Neuronal stem cell (in vitro differentiated cells): ENCODE measurements at regions not wholly inside any gene's neighbourhood (a gene's known extent, or its start where the extent isn't known, plus 50 kb on each side); places are given as distances from the start of the nearest gene placed in this dataset.

Experiments
- DNase-seq: peaks from one replicate; pipeline ENCODE4 v3.0.0-alpha.2; 2013; ENCODE audit warnings: low spot score
- H2AFZ ChIP-seq: one replicate; pipeline ENCODE4 v1.6.1; 2013; ENCODE audit warnings: mild to moderate bottlenecking, low read length, inconsistent platforms
- H2AK5ac ChIP-seq: 2 replicates; pipeline ENCODE4 v1.6.1; 2013; ENCODE audit warnings: low read depth, mild to moderate bottlenecking, inconsistent platforms, low read length, moderate library complexity, mixed read lengths
- H2BK120ac ChIP-seq: 2 replicates; pipeline ENCODE4 v1.6.1; 2013; ENCODE audit warnings: low read depth, mild to moderate bottlenecking, inconsistent platforms, low read length, moderate library complexity, mixed read lengths
- H2BK12ac ChIP-seq: one replicate; pipeline ENCODE4 v1.6.1; 2013; ENCODE audit warnings: low read length, inconsistent platforms
- H2BK15ac ChIP-seq: 2 replicates; pipeline ENCODE4 v1.6.1; 2013; ENCODE audit warnings: mild to moderate bottlenecking, low read length, inconsistent platforms, mixed read lengths
- H2BK5ac ChIP-seq: one replicate; pipeline ENCODE4 v1.6.1; 2013; ENCODE audit warnings: inconsistent platforms, mild to moderate bottlenecking, low read length, moderate library complexity
- H3K14ac ChIP-seq: one replicate; pipeline ENCODE4 v1.6.1; 2013; ENCODE audit warnings: low read length, inconsistent platforms
- H3K18ac ChIP-seq: 2 replicates; pipeline ENCODE4 v1.6.1; 2013; ENCODE audit warnings: low read length, inconsistent platforms
- H3K23ac ChIP-seq: 2 replicates; pipeline ENCODE4 v1.6.1; 2013; ENCODE audit warnings: low read depth, mild to moderate bottlenecking, mixed read lengths, low read length, inconsistent platforms; ENCODE audit not compliant: poor library complexity
- H3K27ac ChIP-seq: replicated peaks from 3 replicates; pipeline ENCODE4 v1.5.1; 2013; ENCODE audit warnings: low read length, inconsistent platforms
- H3K27me3 ChIP-seq, 3 experiments: 2 replicates each; pipeline ENCODE4 v1.6.1; 2013; ENCODE audit warnings: low read length in 3 of 3, mild to moderate bottlenecking in 2 of 3, inconsistent platforms in 1 of 3, low read depth in 1 of 3, mixed read lengths in 1 of 3, moderate library complexity in 1 of 3; ENCODE audit not compliant: control insufficient read depth in 3 of 3, insufficient read depth in 3 of 3
- H3K36me3 ChIP-seq, 2 donors: replicated peaks in 1 of 2; 2 replicates each; pipeline ENCODE4 v1.6.1; 2013; ENCODE audit warnings: low read length in 2 of 2; ENCODE audit not compliant: control insufficient read depth in 2 of 2, insufficient read depth in 2 of 2
- H3K4ac ChIP-seq: 2 replicates; pipeline ENCODE4 v1.6.1; 2013; ENCODE audit warnings: inconsistent platforms, mild to moderate bottlenecking, low read length, moderate library complexity
- H3K4me1 ChIP-seq, 2 donors: 1 replicate in 1 of 2; 2 replicates in 1 of 2; pipeline ENCODE4 v1.6.1; 2013; ENCODE audit warnings: low read length in 2 of 2, low read depth in 1 of 2; ENCODE audit not compliant: control insufficient read depth in 2 of 2, insufficient read depth in 1 of 2
- H3K4me2 ChIP-seq: one replicate; pipeline ENCODE4 v1.6.1; 2013; ENCODE audit warnings: mild to moderate bottlenecking, low read length, inconsistent platforms; ENCODE audit not compliant: insufficient read depth, poor library complexity, severe bottlenecking
- H3K4me3 ChIP-seq, 2 donors: 2 replicates each; pipeline ENCODE4 v1.5.1; 2013; ENCODE audit warnings: low read length in 2 of 2, mild to moderate bottlenecking in 2 of 2, inconsistent platforms in 1 of 2, moderate library complexity in 1 of 2
- H3K79me1 ChIP-seq: one replicate; pipeline ENCODE4 v1.6.1; 2013; ENCODE audit warnings: low read depth, mild to moderate bottlenecking, inconsistent platforms, low read length, moderate library complexity
- H3K9ac ChIP-seq: one replicate; pipeline ENCODE4 v1.6.1; 2013; ENCODE audit warnings: mild to moderate bottlenecking, low read depth, low read length, inconsistent platforms; ENCODE audit not compliant: poor library complexity
- H3K9me3 ChIP-seq, 2 donors: replicated peaks in 1 of 2; 2 replicates each; pipeline versions ENCODE3 to v1.6.1; 2013; ENCODE audit warnings: low read length in 2 of 2, mild to moderate bottlenecking in 2 of 2, inconsistent platforms in 1 of 2, low read depth in 1 of 2, mixed read lengths in 1 of 2, moderate library complexity in 1 of 2; ENCODE audit not compliant: control insufficient read depth in 2 of 2, insufficient read depth in 1 of 2
- H4K8ac ChIP-seq: one replicate; pipeline ENCODE4 v1.6.1; 2013; ENCODE audit warnings: low read depth, mild to moderate bottlenecking, inconsistent platforms, low read length, moderate library complexity
- H4K91ac ChIP-seq: one replicate; pipeline ENCODE4 v1.6.1; 2013; ENCODE audit warnings: low read length, low read depth, mild to moderate bottlenecking, inconsistent platforms; ENCODE audit not compliant: poor library complexity
- WGBS, 2 donors: extraction: QIAGEN DNeasy Blood & Tissue Kit; methylation state at CpG; one replicate each; pipeline ENCODE4 v1.1.7; 2013; ENCODE audit warnings: missing lambda C conversion rate in 2 of 2, mixed read lengths in 1 of 2; ENCODE audit not compliant: insufficient read length in 2 of 2, insufficient replicate concordance in 1 of 2; ENCODE audit errors: extremely low coverage in 2 of 2; 5-methylcytosine and 5-hydroxymethylcytosine counted together

- Histone ChIP-seq H3K14ac (no peak overlapping the region), H3K79me1 (no peaks in the 10 kb centered on the region), H3K4ac (no peak overlapping the region), H4K91ac (no peak overlapping the region), H2BK15ac (no peak overlapping the region), H3K4me2 (no peak overlapping the region), H2BK5ac (no peak overlapping the region), H2BK120ac (no peak overlapping the region), H3K9me3 (no peaks in the 10 kb centered on the region), H3K9ac (no peak overlapping the region), H2BK12ac (no peak overlapping the region), H3K36me3 (no peaks in the 10 kb centered on the region), H3K23ac (no peak overlapping the region), H3K27me3 (no peaks in the 10 kb centered on the region), H2AFZ (no peak overlapping the region), H4K8ac (no peak overlapping the region), H3K4me1 (peaks cover 0 to 1% of the 10 kb centered on the region in 2 donors), H3K27ac (no peak overlapping the region), H3K18ac (no peak overlapping the region), H2AK5ac (no peak overlapping the region), H3K4me3 (no peak overlapping the region)
- DNase-seq: no peak
- no CpG with 5 or more reads among the region's 1 CpG for WGBS, 2 donors
These were observed 475.5 kb upstream of the FGF16 start for GRCh38 chrX:76971393-76972376.

GRCh38 chrX:76977452-76977851 is 469.7 kb upstream of the FGF16 start:
- no peak for DNase-seq
- Histone ChIP-seq H2BK12ac (no peak overlapping the region), H3K18ac (no peak overlapping the region), H2BK120ac (no peak overlapping the region), H4K8ac (no peak overlapping the region), H3K9ac (no peak overlapping the region), H2AFZ (no peak overlapping the region), H3K27me3 (no peaks in the 10 kb centered on the region), H2BK5ac (no peak overlapping the region), H3K14ac (no peak overlapping the region), H3K4me1 (no peaks in the 10 kb centered on the region), H3K27ac (no peak overlapping the region), H3K4ac (no peak overlapping the region), H2AK5ac (no peak overlapping the region), H3K79me1 (no peaks in the 10 kb centered on the region), H3K4me3 (no peak overlapping the region), H3K4me2 (no peak overlapping the region), H3K9me3 (no peaks in the 10 kb centered on the region), H4K91ac (no peak overlapping the region), H2BK15ac (no peak overlapping the region), H3K23ac (no peak overlapping the region), H3K36me3 (no peaks in the 10 kb centered on the region)
- WGBS, 2 donors: no CpG with 5 or more reads among the region's 2 CpGs

- no peaks in the 10 kb centered on the region for H3K4me1 ChIP-seq
- H3K27me3 ChIP-seq: no peaks in the 10 kb centered on the region
- H3K36me3 ChIP-seq: peaks cover 0 to 3% of the 10 kb centered on the region in 2 donors
- no peak overlapping the region for H2AK5ac ChIP-seq
- no peak overlapping the region for H2BK5ac ChIP-seq
- H2BK15ac ChIP-seq: no peak overlapping the region
- H4K91ac ChIP-seq: no peak overlapping the region
- peaks cover 0 to 3% of the 10 kb centered on the region in 2 donors for H3K9me3 ChIP-seq
- no peak overlapping the region for H3K4ac ChIP-seq
- H3K4me3 ChIP-seq: no peak overlapping the region
- H3K18ac ChIP-seq: no peak overlapping the region
- H2AFZ ChIP-seq: no peak overlapping the region
- no peak overlapping the region for H3K9ac ChIP-seq
- no peak overlapping the region for H2BK12ac ChIP-seq
- no peak overlapping the region for H3K14ac ChIP-seq
- peaks cover 3% of the 10 kb centered on the region for H3K79me1 ChIP-seq
- H3K23ac ChIP-seq: no peak overlapping the region
- no peak overlapping the region for H4K8ac ChIP-seq
- WGBS, 2 donors: no CpG with 5 or more reads among the region's 4 CpGs
- H3K27ac ChIP-seq: no peak overlapping the region
- no peak overlapping the region for H3K4me2 ChIP-seq
- H2BK120ac ChIP-seq: no peak overlapping the region
- DNase-seq: no peak
These were observed 459.8 kb upstream of the FGF16 start for GRCh38 chrX:76987381-76987780.

- no peak overlapping the region for H2AFZ ChIP-seq
- H2BK12ac ChIP-seq: no peak overlapping the region
- no peak overlapping the region for H2AK5ac ChIP-seq
- H3K4me2 ChIP-seq: no peak overlapping the region
- no peak overlapping the region for H3K4me3 ChIP-seq
- H2BK120ac ChIP-seq: no peak overlapping the region
- H2BK15ac ChIP-seq: no peak overlapping the region
- no peak overlapping the region for H3K4ac ChIP-seq
- H3K9me3 ChIP-seq: peaks cover 1 to 7% of the 10 kb centered on the region in 2 donors
- no peak for DNase-seq
- no peak overlapping the region for H3K18ac ChIP-seq
- no peak overlapping the region for H3K23ac ChIP-seq
- H3K14ac ChIP-seq: no peak overlapping the region
- H3K9ac ChIP-seq: no peak overlapping the region
- H3K27me3 ChIP-seq: no peaks in the 10 kb centered on the region
- H3K4me1 ChIP-seq: no peaks in the 10 kb centered on the region
- no peak overlapping the region for H3K27ac ChIP-seq
- H4K91ac ChIP-seq: no peak overlapping the region
- H3K79me1 ChIP-seq: peaks cover 2% of the 10 kb centered on the region
- peaks cover 0 to 3% of the 10 kb centered on the region in 2 donors for H3K36me3 ChIP-seq
- H4K8ac ChIP-seq: no peak overlapping the region
- no CpG with 5 or more reads among the region's 9 CpGs for WGBS, 2 donors
- no peak overlapping the region for H2BK5ac ChIP-seq
These were observed 450.5 kb upstream of the FGF16 start for GRCh38 chrX:76996641-76997040.
